ENCODE measurements at regions not wholly inside any gene's neighbourhood (a gene's known extent, or its start where the extent isn't known, plus 50 kb on each side); places are given as distances from the start of the nearest gene placed in this dataset.
"Not testable (repeated sequence)": the region's sequence is repeated elsewhere in the genome, so short reads cannot be mapped to it uniquely, and the experiment has no call there.

- DNase-seq: no peak
Measured at GRCh38 chr4:107388736-107389274, 331.2 kb downstream of the PAPSS1 start.

- no peak for DNase-seq
Measured at GRCh38 chr4:107380836-107381438, 339.1 kb downstream of the PAPSS1 start.

- DNase-seq: no peak
Measured at GRCh38 chr4:107380190-107380589, 339.8 kb downstream of the PAPSS1 start.

GRCh38 chr4:107379054-107379869, 340.8 kb downstream of the PAPSS1 start:
- no peak for DNase-seq

- no peak for DNase-seq
Measured at GRCh38 chr4:107376293-107376692, 340.2 kb upstream of the DKK2 start.

- DNase-seq: no peak
Measured at GRCh38 chr4:107366900-107367299, 330.8 kb upstream of the DKK2 start.

- DNase-seq: no peak
Measured at GRCh38 chr4:107366016-107366735, 330.1 kb upstream of the DKK2 start.

GRCh38 chr4:107363125-107363524, 327.0 kb upstream of the DKK2 start:
- DNase-seq: no peak

GRCh38 chr4:107359208-107359607, 323.1 kb upstream of the DKK2 start:
- DNase-seq: no peak

GRCh38 chr4:107354304-107354703, 318.2 kb upstream of the DKK2 start:
- DNase-seq: peak; percentile 63

- DNase-seq: no peak
Measured at GRCh38 chr4:107351196-107351595, 315.1 kb upstream of the DKK2 start.

GRCh38 chr4:107349732-107350131, 313.6 kb upstream of the DKK2 start:
- DNase-seq: no peak

GRCh38 chr4:107349266-107349665, 313.2 kb upstream of the DKK2 start:
- peak; percentile 82 for DNase-seq

- DNase-seq: no peak
Measured at GRCh38 chr4:107348188-107349050, 312.3 kb upstream of the DKK2 start.

GRCh38 chr4:107333518-107333917, 297.4 kb upstream of the DKK2 start:
- DNase-seq: no peak

GRCh38 chr4:107332656-107333055, 296.5 kb upstream of the DKK2 start:
- DNase-seq: not testable (repeated sequence)

- no peak for DNase-seq
Measured at GRCh38 chr4:107330916-107331315, 294.8 kb upstream of the DKK2 start.

- DNase-seq: no peak
Measured at GRCh38 chr4:107319386-107319785, 283.3 kb upstream of the DKK2 start.

GRCh38 chr4:107318078-107318477, 282.0 kb upstream of the DKK2 start:
- no peak for DNase-seq

GRCh38 chr4:107317611-107318010, 281.5 kb upstream of the DKK2 start:
- DNase-seq: no peak

- no peak for DNase-seq
Measured at GRCh38 chr4:107315584-107315983, 279.5 kb upstream of the DKK2 start.

GRCh38 chr4:107314156-107314555, 278.0 kb upstream of the DKK2 start:
- DNase-seq: no peak

GRCh38 chr4:107312366-107312765, 276.3 kb upstream of the DKK2 start:
- no peak for DNase-seq
